ENCODE measurements at regions not wholly inside any gene's neighbourhood (a gene's known extent, or its start where the extent isn't known, plus 50 kb on each side); places are given as distances from the start of the nearest gene placed in this dataset.

DNA sequence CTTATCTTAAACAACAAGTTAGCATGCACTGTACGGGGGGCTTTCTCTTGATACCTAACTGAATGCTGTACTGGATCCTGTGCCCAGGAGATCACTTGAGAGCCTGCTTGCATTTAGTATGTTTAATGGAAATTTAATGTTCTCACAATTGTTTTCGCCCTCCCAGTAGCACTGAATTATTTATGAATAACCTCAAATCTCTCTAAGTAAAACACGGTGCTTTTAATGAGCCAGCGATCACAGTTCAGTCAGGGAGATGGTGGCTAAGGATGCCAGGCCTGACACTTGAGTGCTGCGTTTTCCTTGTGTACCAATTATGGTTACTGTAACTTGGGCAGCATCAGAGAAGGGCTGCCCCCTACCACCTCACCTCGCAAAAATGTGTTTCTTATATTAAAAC lies 115.5 kb upstream of the ADARB2 start:
- TF ChIP-seq, protein P1, sequence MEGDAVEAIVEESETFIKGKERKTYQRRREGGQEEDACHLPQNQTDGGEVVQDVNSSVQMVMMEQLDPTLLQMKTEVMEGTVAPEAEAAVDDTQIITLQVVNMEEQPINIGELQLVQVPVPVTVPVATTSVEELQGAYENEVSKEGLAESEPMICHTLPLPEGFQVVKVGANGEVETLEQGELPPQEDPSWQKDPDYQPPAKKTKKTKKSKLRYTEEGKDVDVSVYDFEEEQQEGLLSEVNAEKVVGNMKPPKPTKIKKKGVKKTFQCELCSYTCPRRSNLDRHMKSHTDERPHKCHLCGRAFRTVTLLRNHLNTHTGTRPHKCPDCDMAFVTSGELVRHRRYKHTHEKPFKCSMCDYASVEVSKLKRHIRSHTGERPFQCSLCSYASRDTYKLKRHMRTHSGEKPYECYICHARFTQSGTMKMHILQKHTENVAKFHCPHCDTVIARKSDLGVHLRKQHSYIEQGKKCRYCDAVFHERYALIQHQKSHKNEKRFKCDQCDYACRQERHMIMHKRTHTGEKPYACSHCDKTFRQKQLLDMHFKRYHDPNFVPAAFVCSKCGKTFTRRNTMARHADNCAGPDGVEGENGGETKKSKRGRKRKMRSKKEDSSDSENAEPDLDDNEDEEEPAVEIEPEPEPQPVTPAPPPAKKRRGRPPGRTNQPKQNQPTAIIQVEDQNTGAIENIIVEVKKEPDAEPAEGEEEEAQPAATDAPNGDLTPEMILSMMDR (IDR thresholded peaks at IDR 0.05), result no peak
- TF ChIP-seq POLR2A (IDR thresholded peaks at IDR 0.05), result no peak
